ENCODE measurements at regions not wholly inside any gene's neighbourhood (a gene's known extent, or its start where the extent isn't known, plus 50 kb on each side); places are given as distances from the start of the nearest gene placed in this dataset.

GRCh38 chr1:240004086-240004749 is 87.5 kb upstream of the FMN2 start:
- no peak for DNase-seq

- no peak for DNase-seq
Measured at GRCh38 chr1:240005997-240006650, 85.6 kb upstream of the FMN2 start.

DNA sequence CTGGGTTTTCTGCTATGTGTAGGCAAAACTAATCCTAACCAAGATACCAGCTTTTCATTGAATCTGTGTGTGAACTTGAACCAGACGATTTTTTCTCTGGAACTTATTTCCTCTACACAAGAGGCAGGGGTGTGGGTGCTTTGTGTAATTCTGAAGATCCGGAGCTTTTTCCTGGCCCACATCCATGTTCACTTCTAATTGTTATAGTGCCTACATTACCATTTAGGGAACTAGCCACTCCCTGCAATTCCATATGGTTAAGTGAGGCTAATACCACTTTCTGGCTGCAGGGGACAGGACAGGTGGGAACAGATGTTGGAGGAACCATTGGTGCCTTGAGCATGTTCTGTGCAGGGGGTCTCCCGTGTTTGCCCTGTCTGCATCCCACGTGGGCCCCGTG is 83.4 kb upstream of the FMN2 start:
- no peak for DNase-seq

DNA sequence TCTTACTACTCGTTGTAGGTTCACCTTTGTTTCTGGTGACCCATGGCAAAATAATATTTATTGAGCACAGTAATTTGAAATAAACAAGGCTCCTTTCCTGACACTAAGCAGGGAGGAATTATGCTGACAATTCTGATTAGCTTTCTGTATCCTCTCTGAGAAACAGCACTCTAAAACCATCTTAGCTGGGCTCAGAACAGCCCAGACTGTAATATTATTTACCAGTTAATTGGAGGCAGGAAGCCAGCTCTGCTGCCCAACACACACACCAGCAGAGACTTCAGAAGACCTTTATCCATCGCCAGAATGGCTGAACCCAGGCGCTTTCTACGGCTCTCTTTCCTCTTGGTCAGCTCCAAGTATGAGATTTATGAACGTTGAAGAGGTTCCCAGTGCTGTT is 77.6 kb upstream of the FMN2 start:
- no peak for DNase-seq

GRCh38 chr1:240018617-240019016 is 73.1 kb upstream of the FMN2 start:
- no peak for DNase-seq

DNA sequence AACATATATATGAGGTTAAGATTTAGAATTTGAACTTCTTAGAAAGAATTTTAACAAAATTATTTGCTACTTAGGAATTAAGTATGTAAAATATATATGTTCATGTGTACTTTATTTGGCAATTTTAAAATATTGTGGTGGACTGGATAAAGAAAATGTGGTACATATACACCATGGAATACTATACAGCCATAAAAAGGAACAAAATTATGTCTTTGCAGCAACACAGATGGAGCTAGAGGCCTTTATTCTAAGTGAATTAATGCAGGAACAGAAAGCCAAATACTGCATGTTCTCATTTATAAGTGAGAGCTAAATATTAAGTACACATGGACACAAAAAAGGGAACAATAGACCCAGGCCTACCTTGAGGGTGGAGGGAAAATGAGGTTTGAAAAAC is 72.2 kb upstream of the FMN2 start:
- no peak for DNase-seq

GRCh38 chr1:240020871-240021270 is 70.8 kb upstream of the FMN2 start:
- DNase-seq = no peak

- DNase-seq = no peak
Measured at GRCh38 chr1:240021709-240022108, 70.0 kb upstream of the FMN2 start.

GRCh38 chr1:240027059-240027462 is 64.6 kb upstream of the FMN2 start:
- peak; percentile 14 for DNase-seq

DNA sequence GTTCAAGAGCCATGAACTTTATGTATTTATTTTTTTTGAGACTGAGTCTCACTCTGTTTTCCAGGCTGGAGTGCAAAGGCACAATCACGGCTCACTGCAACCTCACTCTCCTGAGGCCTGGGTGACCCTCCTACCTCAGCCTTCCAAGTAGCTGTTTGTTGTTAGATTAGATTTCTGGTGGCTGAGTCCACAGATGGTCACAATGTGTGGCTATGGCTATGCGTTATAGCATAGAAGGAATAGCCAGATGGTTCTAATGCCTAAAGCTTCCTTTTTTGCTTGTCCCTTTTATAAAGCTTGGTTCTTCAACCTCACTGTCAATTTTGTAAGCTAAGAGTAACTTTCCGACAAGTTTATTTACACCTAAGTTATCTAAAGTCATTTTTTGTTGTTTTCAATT is 62.3 kb upstream of the FMN2 start:
- DNase-seq = no peak

GRCh38 chr1:240030236-240030635 is 61.4 kb upstream of the FMN2 start:
- no peak for DNase-seq

GRCh38 chr1:240031009-240031408 is 60.7 kb upstream of the FMN2 start:
- DNase-seq = no peak

DNA sequence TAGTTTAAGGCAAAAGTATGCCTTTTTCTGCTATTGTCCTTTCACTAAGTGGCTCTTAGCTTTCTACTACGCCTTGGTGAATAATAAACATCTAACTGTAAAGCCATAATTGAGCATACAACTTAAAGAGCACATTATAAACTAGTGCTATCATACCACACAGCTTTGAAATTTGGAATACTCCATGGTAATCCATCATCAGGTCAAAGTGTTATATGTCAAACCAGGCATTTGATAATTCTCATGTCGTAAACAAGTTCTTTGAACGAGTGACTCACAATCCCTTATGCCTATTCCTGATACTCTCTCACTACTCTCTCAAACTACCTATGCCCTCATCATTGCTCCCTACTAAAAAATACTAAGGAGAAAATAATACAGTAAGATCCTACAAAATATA is 60.3 kb upstream of the FMN2 start:
- DNase-seq = no peak

DNA sequence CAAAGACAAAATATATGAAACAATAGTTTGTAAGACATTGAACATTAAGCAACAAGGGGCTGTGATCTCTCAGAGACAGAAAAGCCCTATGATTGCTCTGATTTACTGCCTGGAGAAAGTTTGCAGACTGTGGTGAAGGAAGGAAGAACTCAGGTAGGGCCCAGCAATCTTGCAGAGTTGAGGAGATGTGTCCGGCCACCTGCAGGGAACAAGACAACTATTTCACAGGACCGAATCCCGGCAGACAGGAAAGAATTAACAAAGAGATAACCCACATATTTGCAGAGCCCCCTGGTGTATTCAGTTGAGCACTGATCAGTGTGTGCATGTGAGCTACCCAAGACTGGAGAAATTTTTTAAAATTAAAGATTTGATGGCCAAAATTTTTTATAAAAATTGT is 58.3 kb upstream of the FMN2 start:
- DNase-seq = no peak

DNA sequence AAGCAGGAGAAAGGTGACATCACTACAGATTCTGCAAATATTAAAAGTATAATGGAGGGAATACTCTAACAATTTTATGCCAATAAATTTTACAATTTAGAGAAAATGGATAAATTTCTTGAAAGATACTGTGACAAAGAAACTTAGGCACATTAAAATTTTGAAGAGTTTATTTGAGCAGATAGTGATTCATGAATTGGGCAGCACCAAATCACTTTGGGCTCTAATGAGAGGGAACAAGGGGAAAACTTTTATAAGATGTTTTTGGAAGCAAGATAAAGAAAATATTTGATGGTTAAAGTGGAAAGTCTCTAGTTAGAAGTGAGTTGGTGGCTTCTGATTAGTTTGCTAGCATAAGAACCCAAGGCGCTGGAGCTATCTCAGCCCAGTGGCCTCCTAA is 55.2 kb upstream of the FMN2 start:
- DNase-seq = no peak

All from stimulated activated CD4-positive, alpha-beta T cell treated with anti-CD3 and anti-CD28 coated beads, Interleukin-1b, Interleukin-23, amount 100 ng/mL, for 48 hours (primary cell).